OCI-LY7 (cell line): ENCODE measurements at regions not wholly inside any gene's neighbourhood (a gene's known extent, or its start where the extent isn't known, plus 50 kb on each side); places are given as distances from the start of the nearest gene placed in this dataset.

Experiments
- CTCF ChIP-seq: fragments of 200-600 bp; sonication (generic); conservative IDR thresholded peaks from 2 replicates; pipeline ENCODE4 v1.5.1; 2014; ENCODE audit warnings: mild to moderate bottlenecking, antibody characterized with exemption, low read length, moderate library complexity, mixed read lengths
- EZH2phosphoT487 ChIP-seq: fragments of 200-600 bp; sonication (generic); IDR thresholded peaks from 2 replicates; pipeline ENCODE4 v1.6.1; 2018; ENCODE audit warnings: low read depth, borderline replicate concordance, mild to moderate bottlenecking, mixed run types, antibody characterized with exemption, low read length, moderate library complexity, mixed read lengths

- TF ChIP-seq CTCF (no peak), EZH2phosphoT487 (no peak)
Measured at GRCh38 chr3:3735919-3736318, 63.3 kb upstream of the LRRN1 start.
